GM23338 (cell line): ENCODE measurements at regions not wholly inside any gene's neighbourhood (a gene's known extent, or its start where the extent isn't known, plus 50 kb on each side); places are given as distances from the start of the nearest gene placed in this dataset.
"Not testable (repeated sequence)": the region's sequence is repeated elsewhere in the genome, so short reads cannot be mapped to it uniquely, and the experiment has no call there.

Experiments used
- ATAC-seq: fragments of 200-7000 bp; cut with Tn5 transposase; 3 replicates; pipeline ENCODE4 v1.9.1; 2020
- DNase-seq: peaks from one replicate; pipeline ENCODE4 v3.0.0-alpha.2; 2015; ENCODE audit warnings: low spot score
- H2AFZ ChIP-seq: fragments of 200-600 bp; sonication (generic); 2 replicates; pipeline ENCODE4 v1.8.0; 2016; ENCODE audit warnings: antibody characterized with exemption, mild to moderate bottlenecking, moderate library complexity
- H3F3A ChIP-seq: fragments of 200-600 bp; sonication (generic); replicated peaks from 2 replicates; pipeline ENCODE4 v1.8.0; 2017; ENCODE audit warnings: antibody characterized with exemption, mixed run types, low read depth
- H3K27ac ChIP-seq: fragments of 200-600 bp; sonication (generic); 2 replicates; pipeline ENCODE4 v1.6.1; 2016; ENCODE audit warnings: low read depth
- H3K27me3 ChIP-seq: fragments of 200-600 bp; sonication (generic); 2 replicates; pipeline ENCODE4 v1.8.0; 2016; ENCODE audit warnings: mild to moderate bottlenecking, mixed run types, moderate library complexity; ENCODE audit not compliant: insufficient read depth
- H3K36me3 ChIP-seq: fragments of 200-600 bp; sonication (generic); 2 replicates; pipeline ENCODE4 v1.8.0; 2016; ENCODE audit warnings: mild to moderate bottlenecking; ENCODE audit not compliant: insufficient read depth
- H3K4me1 ChIP-seq: fragments of 200-600 bp; sonication (generic); 2 replicates; pipeline ENCODE4 v1.8.0; 2016; ENCODE audit warnings: mild to moderate bottlenecking, moderate library complexity; ENCODE audit not compliant: insufficient read depth
- H3K4me2 ChIP-seq: fragments of 200-600 bp; sonication (generic); 2 replicates; pipeline ENCODE4 v1.7.1; 2017; ENCODE audit warnings: mixed run types
- H3K4me3 ChIP-seq: fragments of 200-600 bp; sonication (generic); 2 replicates; pipeline ENCODE4 v1.6.1; 2016; ENCODE audit warnings: mixed run types
- H3K79me2 ChIP-seq: fragments of 200-600 bp; sonication (generic); replicated peaks from 2 replicates; pipeline ENCODE4 v1.8.0; 2017; ENCODE audit warnings: mild to moderate bottlenecking; ENCODE audit not compliant: insufficient read depth
- H3K9me2 ChIP-seq: fragments of 200-600 bp; sonication (generic); 2 replicates; pipeline ENCODE4 v1.8.0; 2017; ENCODE audit not compliant: insufficient read depth
- H4K20me1 ChIP-seq: fragments of 200-600 bp; sonication (generic); replicated peaks from 2 replicates; pipeline ENCODE4 v1.8.0; 2017; ENCODE audit warnings: mild to moderate bottlenecking; ENCODE audit not compliant: insufficient read depth
- H3K27ac Mint-ChIP-seq: 2 replicates; pipeline ENCODE4 v1.8.0; 2020; ENCODE audit warnings: inconsistent platforms, mild to moderate bottlenecking, moderate library complexity, mixed read lengths
- H3K27me3 Mint-ChIP-seq: 3 replicates; pipeline ENCODE4 v1.8.0; 2022; ENCODE audit warnings: low read depth, mild to moderate bottlenecking, moderate library complexity, mixed read lengths, inconsistent platforms; ENCODE audit not compliant: insufficient read depth, poor library complexity
- H3K36me3 Mint-ChIP-seq: 3 replicates; pipeline ENCODE4 v1.8.0; 2021; ENCODE audit warnings: low read depth, mild to moderate bottlenecking, inconsistent platforms, moderate library complexity, mixed read lengths
- H3K4me1 Mint-ChIP-seq: 3 replicates; pipeline ENCODE4 v1.8.0; 2020; ENCODE audit warnings: mild to moderate bottlenecking, inconsistent platforms, mixed read lengths
- H3K4me3 Mint-ChIP-seq: 3 replicates; pipeline ENCODE4 v1.8.0; 2021; ENCODE audit warnings: moderate library complexity, mild to moderate bottlenecking, inconsistent platforms, mixed read lengths
- H3K9me3 Mint-ChIP-seq: 3 replicates; pipeline ENCODE4 v1.8.0; 2020; ENCODE audit warnings: moderate library complexity, mild to moderate bottlenecking, inconsistent platforms, mixed read lengths

GRCh38 chr5:99510237-99510866 is 581.5 kb upstream of the CHD1 start:
- H3K79me2 ChIP-seq, DNase-seq, H3F3A ChIP-seq, H3K4me2 ChIP-seq, H3K4me1 Mint-ChIP-seq, H2AFZ ChIP-seq, ATAC-seq, H3K9me2 ChIP-seq, H3K27ac ChIP-seq, H4K20me1 ChIP-seq, H3K4me1 ChIP-seq, H3K27me3 ChIP-seq, H3K27me3 Mint-ChIP-seq, H3K4me3 Mint-ChIP-seq, H3K27ac Mint-ChIP-seq, H3K36me3 ChIP-seq, H3K4me3 ChIP-seq: not testable (repeated sequence)
- Mint-ChIP-seq H3K9me3 (peaks cover 25% of the 10 kb centered on the region), H3K36me3 (peaks cover 15% of the 10 kb centered on the region; the same call in 2 of the 3 replicates)

GRCh38 chr5:99509064-99509463 is 580.3 kb upstream of the CHD1 start:
- not testable (repeated sequence) for H3K27ac ChIP-seq, DNase-seq, H4K20me1 ChIP-seq, H3K36me3 ChIP-seq, H3K4me1 ChIP-seq, H3K4me2 ChIP-seq, H3F3A ChIP-seq, H3K79me2 ChIP-seq, H2AFZ ChIP-seq, H3K9me2 ChIP-seq, H3K4me1 Mint-ChIP-seq, H3K27ac Mint-ChIP-seq, H3K27me3 Mint-ChIP-seq, H3K4me3 ChIP-seq, H3K4me3 Mint-ChIP-seq, H3K27me3 ChIP-seq, ATAC-seq
- Mint-ChIP-seq H3K9me3 (peaks cover 25% of the 10 kb centered on the region), H3K36me3 (peaks cover 15% of the 10 kb centered on the region; the same call in 2 of the 3 replicates)

- not testable (repeated sequence) for H3K4me1 ChIP-seq, H3K27me3 ChIP-seq, ATAC-seq, H3K9me2 ChIP-seq, H4K20me1 ChIP-seq, H3K36me3 Mint-ChIP-seq, H3K36me3 ChIP-seq, H3K27ac ChIP-seq, H3K4me2 ChIP-seq, H3K4me3 Mint-ChIP-seq, H3K27ac Mint-ChIP-seq, H3K79me2 ChIP-seq, H3K9me3 Mint-ChIP-seq, H3F3A ChIP-seq, H3K4me1 Mint-ChIP-seq, DNase-seq, H2AFZ ChIP-seq, H3K4me3 ChIP-seq, H3K27me3 Mint-ChIP-seq
Observed at GRCh38 chr5:99495456-99495855, 566.6 kb upstream of the CHD1 start.

- H3K4me3 Mint-ChIP-seq, ATAC-seq, H3K4me2 ChIP-seq, H3K36me3 Mint-ChIP-seq, H3K27ac Mint-ChIP-seq, H3K4me1 Mint-ChIP-seq, H3K9me2 ChIP-seq, H3K27me3 ChIP-seq, H3K4me1 ChIP-seq, H3K4me3 ChIP-seq, H2AFZ ChIP-seq, H3K36me3 ChIP-seq, H3F3A ChIP-seq, H3K9me3 Mint-ChIP-seq, H3K27me3 Mint-ChIP-seq, DNase-seq, H3K79me2 ChIP-seq, H3K27ac ChIP-seq, H4K20me1 ChIP-seq: not testable (repeated sequence)
Observed at GRCh38 chr5:99478450-99478849, 549.6 kb upstream of the CHD1 start.

GRCh38 chr5:99473328-99473727 is 544.5 kb upstream of the CHD1 start:
- not testable (repeated sequence) for H3K27ac Mint-ChIP-seq, H3K4me2 ChIP-seq, H4K20me1 ChIP-seq, H3K4me1 ChIP-seq, ATAC-seq, H3K27ac ChIP-seq, H2AFZ ChIP-seq, H3K4me1 Mint-ChIP-seq, H3K36me3 Mint-ChIP-seq, H3K9me3 Mint-ChIP-seq, H3K4me3 Mint-ChIP-seq, H3K36me3 ChIP-seq, H3K9me2 ChIP-seq, H3K27me3 Mint-ChIP-seq, DNase-seq, H3F3A ChIP-seq, H3K4me3 ChIP-seq, H3K27me3 ChIP-seq, H3K79me2 ChIP-seq

- H3K4me2 ChIP-seq, H3K27me3 ChIP-seq, H2AFZ ChIP-seq, H3K79me2 ChIP-seq, H3K4me1 Mint-ChIP-seq, H3K4me3 ChIP-seq, H3F3A ChIP-seq, H3K36me3 ChIP-seq, H3K36me3 Mint-ChIP-seq, H3K9me2 ChIP-seq, H3K27me3 Mint-ChIP-seq, H3K4me1 ChIP-seq, H4K20me1 ChIP-seq, ATAC-seq, H3K27ac ChIP-seq, H3K4me3 Mint-ChIP-seq, H3K27ac Mint-ChIP-seq, DNase-seq, H3K9me3 Mint-ChIP-seq: not testable (repeated sequence)
Observed at GRCh38 chr5:99471726-99472125, 542.9 kb upstream of the CHD1 start.

- not testable (repeated sequence) for H3K4me1 ChIP-seq, H3K4me1 Mint-ChIP-seq, H3K9me2 ChIP-seq, ATAC-seq, H3K36me3 ChIP-seq, H3K4me3 Mint-ChIP-seq, H3K79me2 ChIP-seq, H3K4me3 ChIP-seq, H3K4me2 ChIP-seq, DNase-seq, H3F3A ChIP-seq, H2AFZ ChIP-seq, H3K27me3 Mint-ChIP-seq, H3K36me3 Mint-ChIP-seq, H3K27me3 ChIP-seq, H3K27ac ChIP-seq, H3K27ac Mint-ChIP-seq, H4K20me1 ChIP-seq, H3K9me3 Mint-ChIP-seq
Observed at GRCh38 chr5:99471178-99471577, 542.4 kb upstream of the CHD1 start.
